Amniotic stem cell (primary cell): ENCODE measurements at regions not wholly inside any gene's neighbourhood (a gene's known extent, or its start where the extent isn't known, plus 50 kb on each side); places are given as distances from the start of the nearest gene placed in this dataset.
"Not testable (repeated sequence)": the region's sequence is repeated elsewhere in the genome, so short reads cannot be mapped to it uniquely, and the experiment has no call there.

Experiments used
- DNase-seq: peaks from one replicate; lab custom pipeline; 2025; lab: John Stamatoyannopoulos, UW

DNA sequence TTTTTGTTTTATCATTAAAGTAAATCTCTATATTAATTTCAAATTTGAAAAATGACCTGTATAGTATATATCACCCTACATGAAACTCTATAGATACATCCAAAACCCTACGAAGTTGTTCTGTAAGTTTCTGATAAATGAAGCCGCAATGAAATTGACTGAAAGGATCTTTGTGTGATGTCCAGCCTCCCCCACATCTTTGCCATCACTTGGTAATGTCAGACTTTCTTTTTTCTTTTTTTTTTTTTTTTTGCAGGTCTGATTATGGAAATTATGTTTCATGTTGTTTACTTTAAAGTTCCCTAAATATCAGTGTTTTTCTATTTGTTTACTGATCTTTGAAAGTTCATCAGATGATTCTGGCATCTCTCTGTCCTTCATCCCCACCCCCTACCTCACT is 155.6 kb upstream of the CDH4 start:
- no peak for DNase-seq

- no peak for DNase-seq
These were observed 152.3 kb upstream of the CDH4 start for GRCh38 chr20:61099806-61100205.

GRCh38 chr20:61100489-61100888 is 151.6 kb upstream of the CDH4 start:
- DNase-seq, result no peak

- DNase-seq, result not testable (repeated sequence)
These were observed 150.7 kb upstream of the CDH4 start for GRCh38 chr20:61101321-61101720.

- DNase-seq, result no peak
These were observed 147.8 kb upstream of the CDH4 start for GRCh38 chr20:61104232-61104631.

DNA sequence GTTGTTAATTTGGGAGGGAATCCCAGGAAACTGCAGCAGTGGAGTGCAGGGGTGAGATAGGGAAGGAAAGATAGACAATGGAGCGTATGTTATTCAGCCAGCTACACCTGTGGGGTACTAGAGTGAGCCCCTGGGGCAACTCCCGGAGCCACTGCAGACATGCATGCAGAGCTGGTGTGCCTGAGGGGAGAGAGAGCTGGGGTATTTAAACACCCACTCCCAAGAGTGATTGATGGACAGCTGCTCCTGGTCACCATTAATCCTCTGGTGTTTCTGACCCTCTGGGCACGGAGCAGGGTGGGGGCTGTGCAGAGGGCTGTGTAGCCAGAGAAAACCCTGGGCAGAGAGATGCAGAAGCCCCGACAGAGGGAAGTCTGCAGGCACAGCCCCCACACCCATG is 146.7 kb upstream of the CDH4 start:
- DNase-seq, result no peak

DNA sequence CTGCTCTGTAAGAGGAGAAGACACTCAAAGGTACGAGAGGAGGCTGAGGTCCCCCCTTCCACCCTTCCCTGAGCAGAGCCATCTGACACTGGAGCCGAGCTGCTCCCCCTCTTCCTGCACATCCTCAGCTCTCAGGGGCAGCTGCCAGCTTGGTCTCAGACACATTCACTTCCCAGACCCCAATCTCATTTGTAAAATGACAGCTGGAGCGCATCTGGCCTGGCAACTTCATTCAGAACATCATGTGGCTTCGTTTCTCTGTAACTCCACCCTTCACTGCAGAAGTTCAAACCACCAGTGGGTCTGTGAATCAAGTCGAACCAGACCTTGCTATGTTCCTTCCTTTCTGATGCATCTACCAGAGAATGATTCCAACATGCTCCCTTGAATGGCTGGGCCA is 145.6 kb upstream of the CDH4 start:
- no peak for DNase-seq

DNA sequence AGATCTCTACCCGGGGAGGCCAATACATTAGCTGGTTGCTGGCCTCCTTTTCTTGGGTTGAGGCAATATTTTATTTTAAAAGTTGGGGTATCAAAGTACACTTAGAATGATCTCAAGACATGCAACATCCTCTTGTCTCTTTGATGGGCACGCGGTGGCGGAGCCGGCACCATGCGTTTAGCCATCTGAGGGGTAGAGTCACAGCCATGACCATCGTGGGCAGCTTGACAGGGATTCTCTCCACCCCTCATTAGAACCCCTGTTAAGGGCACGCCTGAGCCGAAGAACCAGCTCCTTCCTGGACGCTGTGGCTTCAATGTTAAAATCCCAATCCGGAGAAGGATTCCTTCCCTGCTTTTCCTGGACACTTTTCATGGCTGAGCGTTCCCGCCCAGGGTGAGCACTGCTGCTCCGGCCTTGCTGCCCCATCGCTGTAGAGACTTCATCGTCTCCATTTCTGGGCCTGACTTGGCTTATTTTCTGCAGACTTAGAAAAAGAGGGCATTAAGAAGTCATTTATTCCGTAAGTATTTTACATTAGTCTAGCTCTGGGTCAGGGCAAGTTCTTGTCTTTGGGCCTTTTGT is 142.7 kb upstream of the CDH4 start:
- no peak for DNase-seq

DNA sequence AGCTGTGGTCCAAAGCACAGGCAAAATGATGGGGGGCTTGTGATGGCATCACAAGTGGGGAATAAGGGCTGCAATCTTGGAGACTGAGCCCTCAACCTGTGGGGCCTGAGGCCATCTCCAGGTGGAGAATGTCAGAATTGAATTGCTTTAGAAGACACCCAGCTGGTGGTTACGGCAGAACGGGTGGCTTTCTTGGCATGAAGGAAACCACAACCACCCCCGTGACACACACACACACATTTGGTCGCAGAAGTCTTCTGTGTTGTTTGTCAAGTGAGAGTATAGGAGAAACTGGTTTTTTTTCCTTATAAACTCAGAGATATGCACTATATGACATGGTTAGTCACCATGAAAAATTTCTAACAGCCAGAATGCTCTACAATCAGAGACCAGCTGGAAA is 139.5 kb upstream of the CDH4 start:
- no peak for DNase-seq

DNA sequence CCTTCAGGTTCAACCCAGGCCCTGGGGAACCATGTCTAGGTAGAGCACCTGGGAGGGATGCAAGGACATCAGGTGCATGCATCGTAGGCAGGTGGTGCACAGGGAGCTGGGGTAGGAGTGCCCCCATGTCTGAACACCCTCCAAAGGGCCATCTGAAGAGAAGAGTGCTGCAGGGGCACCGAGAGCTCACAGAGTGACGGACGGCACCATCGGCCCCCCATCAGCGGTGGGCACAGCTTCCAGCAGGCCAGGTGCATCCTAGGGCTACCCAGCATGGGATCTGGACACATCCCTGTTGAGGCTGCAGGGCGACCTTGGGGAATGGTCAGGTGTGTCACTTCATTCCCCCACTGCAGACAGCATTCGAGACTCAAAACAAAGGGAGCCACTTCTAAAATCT is 138.3 kb upstream of the CDH4 start:
- no peak for DNase-seq

GRCh38 chr20:61114493-61115175 is 137.4 kb upstream of the CDH4 start:
- no peak for DNase-seq

DNA sequence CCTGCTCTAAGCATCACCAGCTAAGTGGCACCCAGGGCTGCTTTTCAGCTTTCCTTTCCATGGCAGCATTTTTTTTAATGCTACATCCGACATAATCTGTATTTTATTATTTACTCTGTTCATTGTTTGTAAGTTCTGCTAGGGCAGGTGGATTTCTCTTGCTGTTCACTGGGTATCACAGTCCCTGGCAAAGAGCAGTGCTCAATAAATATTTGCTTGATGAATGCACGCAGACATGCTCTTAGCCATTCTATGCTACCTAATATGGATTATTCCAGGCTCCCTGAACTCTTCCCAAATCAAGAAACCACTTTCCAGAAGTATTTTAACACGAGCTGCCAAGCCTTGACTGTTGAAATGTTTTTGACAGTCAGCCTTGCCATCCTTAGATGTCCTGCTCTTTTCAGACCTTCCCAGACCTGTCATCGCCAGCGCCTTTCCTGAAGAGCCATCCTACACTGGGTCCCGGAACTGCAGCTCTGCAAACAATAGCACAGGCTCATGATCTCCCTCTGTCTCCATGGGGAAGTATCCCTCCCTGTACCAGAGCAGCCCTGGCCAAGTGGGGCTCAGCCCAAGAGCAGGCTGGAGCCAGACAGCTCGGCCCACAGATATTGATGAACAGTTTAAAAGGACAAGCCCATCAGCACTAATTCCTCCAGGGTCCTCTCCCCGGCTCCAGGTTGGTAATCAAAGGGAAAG is 136.5 kb upstream of the CDH4 start:
- no peak for DNase-seq

GRCh38 chr20:61117725-61118124 is 134.3 kb upstream of the CDH4 start:
- no peak for DNase-seq

GRCh38 chr20:61118429-61119224 is 133.4 kb upstream of the CDH4 start:
- DNase-seq, result no peak

GRCh38 chr20:61119273-61119672 is 132.8 kb upstream of the CDH4 start:
- no peak for DNase-seq

GRCh38 chr20:61119794-61120410 is 132.2 kb upstream of the CDH4 start:
- no peak for DNase-seq

GRCh38 chr20:61120595-61121515 is 131.2 kb upstream of the CDH4 start:
- no peak for DNase-seq

- no peak for DNase-seq
These were observed 130.4 kb upstream of the CDH4 start for GRCh38 chr20:61121661-61122060.

- DNase-seq, result no peak
These were observed 128.8 kb upstream of the CDH4 start for GRCh38 chr20:61123286-61123685.

DNA sequence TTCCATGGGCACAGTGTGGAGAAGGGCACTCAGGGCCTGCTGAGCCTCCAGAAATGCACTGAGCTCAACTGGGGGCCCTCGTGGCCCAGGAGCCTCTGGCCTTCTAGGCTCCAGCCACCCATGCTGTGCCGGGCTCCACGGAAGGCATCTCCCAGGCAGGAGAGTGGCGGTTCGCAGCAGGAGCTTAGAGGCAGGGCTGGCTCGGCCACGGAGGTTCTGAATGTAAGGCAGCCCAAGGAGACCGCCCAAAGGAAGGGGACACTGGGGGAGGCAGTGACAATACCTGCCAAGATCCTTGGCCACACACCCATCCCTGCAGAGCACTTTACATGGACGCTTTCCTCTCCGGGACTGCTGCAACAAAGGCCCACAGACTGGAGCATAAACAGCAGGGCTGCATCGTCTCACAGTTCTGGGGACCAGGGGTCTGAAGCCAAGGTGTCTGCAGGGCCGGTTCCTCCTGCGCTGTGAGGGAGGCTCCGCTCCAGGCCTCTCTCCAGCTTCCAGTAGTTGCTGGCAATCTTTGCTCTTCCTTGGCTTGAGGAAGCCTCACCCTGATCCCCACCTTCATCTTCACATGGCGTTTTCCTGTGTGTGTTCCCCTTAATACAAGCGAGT is 128.2 kb upstream of the CDH4 start:
- no peak for DNase-seq

DNA sequence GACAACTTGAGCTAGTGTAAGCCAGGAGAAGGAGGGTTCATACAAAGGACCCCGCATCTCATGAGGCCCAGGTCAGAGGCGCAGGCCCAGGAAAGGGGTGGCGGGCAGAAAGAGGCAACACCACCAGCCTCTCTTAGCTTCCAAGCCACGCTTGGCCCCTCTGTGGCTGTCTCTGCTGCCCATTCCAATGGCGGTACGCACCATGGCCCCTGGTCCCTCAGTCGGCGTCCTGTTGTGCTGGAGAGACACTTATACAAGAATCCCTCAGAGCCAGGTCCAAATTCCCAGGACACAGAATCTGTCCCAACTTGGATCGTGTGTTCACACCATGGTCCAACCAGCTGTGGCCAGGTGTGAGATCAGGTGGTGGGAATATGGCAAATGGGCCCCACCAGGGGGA is 127.0 kb upstream of the CDH4 start:
- DNase-seq, result no peak
